ENCODE measurements at regions not wholly inside any gene's neighbourhood (a gene's known extent, or its start where the extent isn't known, plus 50 kb on each side); places are given as distances from the start of the nearest gene placed in this dataset.

- Histone ChIP-seq H3K9me3 (replicated peaks in 1 of 3) (no peaks in the 10 kb centered on the region), H3K4me1 (replicated peaks in 1 of 2) (no peaks in the 10 kb centered on the region), H3K27me3 (no peaks in the 10 kb centered on the region), H3K27ac (no peak overlapping the region), H3K36me3 (replicated peaks in 1 of 2) (no peaks in the 10 kb centered on the region), H3K4me3 (no peak overlapping the region)
- TF ChIP-seq POLR2A (IDR thresholded peaks at IDR 0.05) (no peak), CTCF (IDR thresholded peaks at IDR 0.05) (no peak)
- intact Hi-C loops (cut with DNase I) = no loop called here
- no peak for DNase-seq
- WGBS, 4 donors = 67 to 83% (median 75%) methylated on average over 3 of the region's 3 CpGs
Measured at GRCh38 chr3:110181226-110181625, 843.9 kb upstream of the DPPA4 start.

GRCh38 chr3:110184536-110184935 lies 847.2 kb upstream of the DPPA4 start:
- Histone ChIP-seq H3K36me3 (replicated peaks in 1 of 2) (no peaks in the 10 kb centered on the region), H3K27ac (no peak overlapping the region), H3K9me3 (replicated peaks in 1 of 3) (no peaks in the 10 kb centered on the region), H3K4me1 (replicated peaks in 1 of 2) (no peaks in the 10 kb centered on the region), H3K27me3 (no peaks in the 10 kb centered on the region), H3K4me3 (no peak overlapping the region)
- no peak for DNase-seq
- WGBS, 4 donors = 24 to 47% (median 34%) methylated on average over 1 of the region's 1 CpG
- TF ChIP-seq POLR2A (IDR thresholded peaks at IDR 0.05) (no peak), CTCF (IDR thresholded peaks at IDR 0.05) (no peak)
- intact Hi-C loops (cut with DNase I) = no loop called here

- no peaks in the 10 kb centered on the region for H3K9me3 ChIP-seq (replicated peaks in 1 of 3)
- no peaks in the 10 kb centered on the region for H3K27me3 ChIP-seq
- no peaks in the 10 kb centered on the region for H3K4me1 ChIP-seq (replicated peaks in 1 of 2)
- no peak for TF ChIP-seq POLR2A (IDR thresholded peaks at IDR 0.05)
- TF ChIP-seq CTCF (IDR thresholded peaks at IDR 0.05) = no peak
- no peak for DNase-seq
- no peak overlapping the region for H3K4me3 ChIP-seq
- 60 to 83% (median 74%) methylated on average over 2 of the region's 2 CpGs for WGBS, 4 donors
- H3K27ac ChIP-seq = no peak overlapping the region
- intact Hi-C loops (cut with DNase I) = no loop called here
- no peaks in the 10 kb centered on the region for H3K36me3 ChIP-seq (replicated peaks in 1 of 2)
Measured at GRCh38 chr3:110193074-110193473, 855.7 kb upstream of the DPPA4 start.

GRCh38 chr3:110198717-110199587 lies 861.6 kb upstream of the DPPA4 start:
- Histone ChIP-seq H3K4me1 (replicated peaks in 1 of 2) (no peaks in the 10 kb centered on the region), H3K36me3 (replicated peaks in 1 of 2) (no peaks in the 10 kb centered on the region), H3K27ac (no peak overlapping the region), H3K4me3 (no peak overlapping the region), H3K27me3 (no peaks in the 10 kb centered on the region), H3K9me3 (replicated peaks in 1 of 3) (no peaks in the 10 kb centered on the region)
- DNase-seq = peak in 1 of 7 donors; percentile 41
- WGBS, 4 donors = 70 to 80% (median 76%) methylated on average over 6 to 12 of the region's 12 CpGs
- intact Hi-C loops (cut with DNase I) = no loop called here
- no peak for TF ChIP-seq CTCF (IDR thresholded peaks at IDR 0.05)
- no peak for TF ChIP-seq POLR2A (IDR thresholded peaks at IDR 0.05)
